OCI-LY7 (cell line): ENCODE measurements at regions not wholly inside any gene's neighbourhood (a gene's known extent, or its start where the extent isn't known, plus 50 kb on each side); places are given as distances from the start of the nearest gene placed in this dataset.

Source experiments
- BruUV-seq: library from RNA; stranded (reverse); fragments of 400-500 nt; replicated peaks from 2 replicates; lab custom pipeline; 2021; lab: Mats Ljungman, UMichigan
- CTCF ChIA-PET: fragments of 300-600 bp; sonication (Branson Sonifier 250); formaldehyde crosslinking; loops from one replicate; lab custom pipeline; 2022; ENCODE audit warnings: antibody characterized with exemption; ENCODE audit not compliant: unreplicated experiment; lab: Charles Lee
- POLR2A ChIA-PET: fragments of 300-600 bp; sonication (Branson Sonifier 250); formaldehyde crosslinking; loops from one replicate; lab custom pipeline; 2022; ENCODE audit warnings: antibody characterized with exemption; lab: Charles Lee
- DNase-seq: peaks from one replicate; pipeline ENCODE4 v3.0.0-alpha.2; 2015; ENCODE audit warnings: low spot score
- H2AFZ ChIP-seq: fragments of 200-600 bp; sonication (generic), shearing (Covaris generic); 2 replicates; pipeline ENCODE4 v1.6.1; 2014; ENCODE audit warnings: mild to moderate bottlenecking, antibody characterized with exemption, low read length, moderate library complexity
- H3K27ac ChIP-seq: fragments of 200-600 bp; sonication (generic); 2 replicates; pipeline ENCODE4 v1.5.1; 2014; ENCODE audit warnings: mixed run types, low read depth, mild to moderate bottlenecking, moderate library complexity, low read length, inconsistent platforms; ENCODE audit not compliant: poor library complexity, severe bottlenecking
- H3K36me3 ChIP-seq: fragments of 200-600 bp; sonication (generic); 2 replicates; pipeline ENCODE4 v1.6.1; 2014; ENCODE audit warnings: mild to moderate bottlenecking, antibody characterized with exemption, low read length, moderate library complexity, mixed read lengths; ENCODE audit not compliant: insufficient read depth
- H3K4me1 ChIP-seq: fragments of 200-600 bp; sonication (generic); 2 replicates; pipeline ENCODE4 v1.5.1; 2014; ENCODE audit warnings: mild to moderate bottlenecking, low read length; ENCODE audit not compliant: insufficient read depth, poor library complexity, severe bottlenecking
- H3K4me2 ChIP-seq: fragments of 200-600 bp; sonication (generic); 2 replicates; pipeline ENCODE4 v1.6.1; 2014; ENCODE audit warnings: mild to moderate bottlenecking, low read length
- H3K4me3 ChIP-seq: fragments of 200-600 bp; sonication (generic); 2 replicates; pipeline ENCODE4 v1.5.1; 2014; ENCODE audit warnings: mild to moderate bottlenecking, low read depth, low read length; ENCODE audit not compliant: poor library complexity, severe bottlenecking
- H3K79me2 ChIP-seq: fragments of 200-600 bp; sonication (generic); 2 replicates; pipeline ENCODE4 v1.6.1; 2016; ENCODE audit warnings: low read depth, mild to moderate bottlenecking, low read length, moderate library complexity, mixed read lengths; ENCODE audit not compliant: insufficient read depth
- H3K9me2 ChIP-seq: fragments of 200-600 bp; sonication (generic); 2 replicates; pipeline ENCODE4 v1.6.1; 2016; ENCODE audit warnings: mild to moderate bottlenecking, low read length, mixed read lengths; ENCODE audit not compliant: insufficient read depth
- H3K9me3 ChIP-seq: fragments of 200-600 bp; sonication (generic); 2 replicates; pipeline ENCODE4 v1.6.1; 2014; ENCODE audit warnings: mild to moderate bottlenecking, mixed run types, low read length, mixed read lengths
- H4K20me1 ChIP-seq: fragments of 200-600 bp; sonication (generic); 2 replicates; pipeline ENCODE4 v1.6.1; 2014; ENCODE audit warnings: mild to moderate bottlenecking, antibody characterized with exemption, low read length, moderate library complexity, mixed read lengths; ENCODE audit not compliant: insufficient read depth
- CTCF ChIP-seq: fragments of 200-600 bp; sonication (generic); conservative IDR thresholded peaks from 2 replicates; pipeline ENCODE4 v1.5.1; 2014; ENCODE audit warnings: mild to moderate bottlenecking, antibody characterized with exemption, low read length, moderate library complexity, mixed read lengths
- EZH2phosphoT487 ChIP-seq: fragments of 200-600 bp; sonication (generic); IDR thresholded peaks from 2 replicates; pipeline ENCODE4 v1.6.1; 2018; ENCODE audit warnings: low read depth, borderline replicate concordance, mild to moderate bottlenecking, mixed run types, antibody characterized with exemption, low read length, moderate library complexity, mixed read lengths
- intact Hi-C: fragments of 100-400 bp; cut with micrococcal nuclease; formaldehyde crosslinking; loops from one replicate; pipeline ENCODE4 v1.10.0; 2022; ENCODE audit not compliant: unreplicated experiment

- BruUV-seq: no TSS peak
- CTCF ChIA-PET: no interaction called here
- H3K4me2 ChIP-seq: no peak overlapping the region
- H3K9me3 ChIP-seq: no peaks in the 10 kb centered on the region
- H3K79me2 ChIP-seq: no peaks in the 10 kb centered on the region
- intact Hi-C loops: no loop called here
- H3K4me3 ChIP-seq: no peak overlapping the region
- no peaks in the 10 kb centered on the region for H3K9me2 ChIP-seq
- H2AFZ ChIP-seq: no peak overlapping the region
- H3K4me1 ChIP-seq: no peaks in the 10 kb centered on the region
- H4K20me1 ChIP-seq: no peaks in the 10 kb centered on the region
- DNase-seq: no peak
- TF ChIP-seq CTCF (no peak), EZH2phosphoT487 (no peak)
- no peaks in the 10 kb centered on the region for H3K36me3 ChIP-seq
- no peak overlapping the region for H3K27ac ChIP-seq
- POLR2A ChIA-PET: no interaction called here
Measured at GRCh38 chr13:65035302-65035701, 2194.8 kb downstream of the PCDH9 start.

- DNase-seq: no peak
- CTCF ChIA-PET: no interaction called here
- BruUV-seq: no TSS peak
Measured at GRCh38 chr13:65034266-65034665, 2195.9 kb downstream of the PCDH9 start.

DNA sequence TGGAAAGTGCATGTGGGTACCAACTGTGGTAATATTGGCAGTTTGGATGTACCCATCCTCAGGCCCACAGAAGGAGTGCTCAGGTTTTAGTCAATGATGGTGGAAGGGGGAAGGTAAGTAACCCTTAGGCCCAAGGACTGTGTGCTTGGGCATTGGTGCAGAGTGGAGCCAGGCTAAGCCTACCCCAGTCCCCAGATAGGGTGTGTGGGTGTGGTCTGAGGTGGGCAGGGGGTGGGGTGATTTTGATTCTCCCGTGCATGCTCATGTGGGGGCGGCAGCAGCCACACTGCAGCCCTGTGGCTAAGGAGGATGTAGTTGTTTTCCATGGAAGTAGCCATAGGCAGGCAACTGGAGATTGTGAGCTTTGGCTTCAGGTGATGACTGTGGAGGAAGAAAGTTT lies 2197.3 kb downstream of the PCDH9 start:
- no peak for TF ChIP-seq EZH2phosphoT487
- no peak for TF ChIP-seq CTCF
- Histone ChIP-seq H3K9me2 (no peaks in the 10 kb centered on the region), H3K9me3 (no peaks in the 10 kb centered on the region), H3K27ac (no peak overlapping the region), H2AFZ (no peak overlapping the region), H3K4me1 (no peaks in the 10 kb centered on the region), H4K20me1 (no peaks in the 10 kb centered on the region), H3K4me2 (no peak overlapping the region), H3K79me2 (no peaks in the 10 kb centered on the region), H3K4me3 (no peak overlapping the region), H3K36me3 (no peaks in the 10 kb centered on the region)
- ChIA-PET CTCF (no interaction called here), POLR2A (no interaction called here)
- DNase-seq: no peak
- intact Hi-C loops: no loop called here
- no TSS peak for BruUV-seq

More at GRCh38 chr13:65034266-65034665, 2195.9 kb downstream of the PCDH9 start:
- Histone ChIP-seq H3K36me3 (no peaks in the 10 kb centered on the region), H3K79me2 (no peaks in the 10 kb centered on the region), H3K4me1 (no peaks in the 10 kb centered on the region), H2AFZ (no peak overlapping the region), H3K4me3 (no peak overlapping the region), H4K20me1 (no peaks in the 10 kb centered on the region), H3K4me2 (no peak overlapping the region), H3K9me2 (no peaks in the 10 kb centered on the region), H3K9me3 (no peaks in the 10 kb centered on the region), H3K27ac (no peak overlapping the region)
- POLR2A ChIA-PET: no interaction called here
- TF ChIP-seq CTCF (no peak), EZH2phosphoT487 (no peak)
- intact Hi-C loops: no loop called here
